Aorta (tissue), 5 donors: ENCODE measurements at regions not wholly inside any gene's neighbourhood (a gene's known extent, or its start where the extent isn't known, plus 50 kb on each side); places are given as distances from the start of the nearest gene placed in this dataset.

Experiments used
- ATAC-seq: fragments of 200-7000 bp; cut with Tn5 transposase; one replicate; pipeline ENCODE4 v1.9.1; 2022; ENCODE audit warnings: moderate library complexity; ENCODE audit not compliant: low FRiP score
- DNase-seq, 2 donors: peaks; one replicate each; pipeline ENCODE4 v3.0.0-alpha.2; 2020
- H3K27ac ChIP-seq, 2 donors: one replicate each; pipeline ENCODE4 v1.5.1; 2013; ENCODE audit warnings: low read length in 2 of 2, mild to moderate bottlenecking in 2 of 2, moderate library complexity in 2 of 2, control low read depth in 1 of 2, inconsistent platforms in 1 of 2, low read depth in 1 of 2
- H3K27me3 ChIP-seq, 2 donors: one replicate each; pipeline ENCODE4 v1.6.1; 2013; ENCODE audit warnings: control low read depth in 1 of 2, low read length in 1 of 2, mild to moderate bottlenecking in 1 of 2, moderate library complexity in 1 of 2; ENCODE audit not compliant: insufficient read depth in 2 of 2, control insufficient read depth in 1 of 2
- H3K36me3 ChIP-seq, 2 donors: one replicate each; pipeline ENCODE4 v1.6.1; 2013; ENCODE audit warnings: control low read depth in 1 of 2, low read length in 1 of 2, mild to moderate bottlenecking in 1 of 2; ENCODE audit not compliant: insufficient read depth in 2 of 2, control insufficient read depth in 1 of 2
- H3K4me1 ChIP-seq, 2 donors: one replicate each; pipeline ENCODE4 v1.6.1; 2013; ENCODE audit warnings: low read length in 2 of 2, control low read depth in 1 of 2, mild to moderate bottlenecking in 1 of 2, moderate library complexity in 1 of 2; ENCODE audit not compliant: insufficient read depth in 2 of 2, control insufficient read depth in 1 of 2
- H3K4me3 ChIP-seq, 2 donors: one replicate each; pipeline ENCODE4 v1.5.1; 2013; ENCODE audit warnings: low read length in 2 of 2, control low read depth in 1 of 2, mild to moderate bottlenecking in 1 of 2
- H3K9me3 ChIP-seq: one replicate; pipeline ENCODE4 v1.6.1; 2013; ENCODE audit warnings: mild to moderate bottlenecking, low read length; ENCODE audit not compliant: control insufficient read depth
- WGBS, 2 donors: extraction: QIAGEN DNeasy Blood & Tissue Kit; methylation state at CpG; one replicate each; pipeline ENCODE4 v1.1.7; 2013; 5-methylcytosine and 5-hydroxymethylcytosine counted together
- intact Hi-C, 2 donors: fragments of 100-400 bp; cut with DNase I; formaldehyde crosslinking; loops; one replicate each; pipeline versions ENCODE4 v1.14.2 to v1.15.0; 2022
- donor health status: healthy with polysubstance abuse.
- donor health status: Bipolar disorder and iron deficiency.
- donor health status: DM: no; HTN: no; CAD: no.
- donor health status: DM: no; HTN: no; CAD: no.
- donor health status: DM: yes; HTN: yes; CAD: no.

DNA sequence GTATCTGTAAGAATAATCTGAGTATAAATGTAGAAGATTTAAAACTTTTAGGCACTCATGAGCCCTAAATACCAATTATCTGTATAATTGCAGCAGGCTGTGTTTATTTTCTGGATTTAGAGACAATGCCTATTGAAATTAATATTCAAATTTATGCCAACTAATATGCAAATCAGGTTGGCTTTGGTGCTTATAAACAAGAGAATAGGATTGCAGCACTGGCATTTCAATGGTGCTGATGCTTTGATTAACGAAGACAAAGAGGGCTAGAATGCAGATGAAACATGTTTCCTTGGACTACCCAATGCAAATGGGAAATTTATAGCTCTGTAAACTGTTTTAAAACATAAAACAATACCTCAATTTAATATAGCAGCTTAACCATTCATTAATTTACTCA lies 70.7 kb upstream of the GATB start:
- intact Hi-C loops: no loop called here
- no peak for ATAC-seq
- Histone ChIP-seq H3K4me3 (no peak overlapping the region), H3K27ac (no peak overlapping the region), H3K9me3 (no peaks in the 10 kb centered on the region), H3K27me3 (no peaks in the 10 kb centered on the region), H3K4me1 (peaks cover 0 to 2% of the 10 kb centered on the region in 2 donors), H3K36me3 (no peaks in the 10 kb centered on the region)
- no peak for DNase-seq
- 71 to 83% methylated on average over 1 of the region's 1 CpG for WGBS, 2 donors

GRCh38 chr4:151830168-151830567 lies 69.4 kb upstream of the GATB start:
- WGBS, 2 donors: 66 to 75% methylated on average over 3 of the region's 3 CpGs
- intact Hi-C loops: no loop called here
- no peaks in the 10 kb centered on the region for H3K36me3 ChIP-seq
- DNase-seq (no peak), ATAC-seq (no peak)
- no peak overlapping the region for H3K27ac ChIP-seq
- H3K9me3 ChIP-seq: no peaks in the 10 kb centered on the region
- no peaks in the 10 kb centered on the region for H3K27me3 ChIP-seq
- no peak overlapping the region for H3K4me3 ChIP-seq
- no peaks in the 10 kb centered on the region for H3K4me1 ChIP-seq

DNA sequence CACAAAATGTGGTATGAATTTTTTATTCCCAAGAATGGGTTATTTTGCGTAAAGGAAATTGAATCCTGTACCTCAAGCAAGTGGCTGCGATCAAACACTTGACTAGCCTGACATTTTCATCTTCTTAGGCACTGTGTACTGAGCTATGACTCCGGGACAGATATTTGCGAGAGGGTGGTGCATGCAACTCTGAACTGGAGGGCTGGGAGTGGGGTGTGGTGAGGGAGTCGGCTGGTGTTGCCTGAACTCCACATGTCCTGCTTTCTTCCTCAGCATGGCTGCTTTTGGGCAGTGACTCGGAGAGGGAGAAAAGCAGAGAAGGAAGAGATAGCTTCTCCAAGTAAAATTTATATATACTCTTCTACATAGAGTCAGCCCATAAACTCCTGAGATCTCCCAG lies 68.5 kb upstream of the GATB start:
- no peak for ATAC-seq
- 88 to 96% methylated on average over 6 of the region's 6 CpGs for WGBS, 2 donors
- H3K4me1 ChIP-seq: no peaks in the 10 kb centered on the region
- DNase-seq: no peak
- intact Hi-C loops: no loop called here
- no peak overlapping the region for H3K27ac ChIP-seq
- H3K9me3 ChIP-seq: no peaks in the 10 kb centered on the region
- no peaks in the 10 kb centered on the region for H3K36me3 ChIP-seq
- no peaks in the 10 kb centered on the region for H3K27me3 ChIP-seq
- no peak overlapping the region for H3K4me3 ChIP-seq

- Histone ChIP-seq H3K4me3 (no peak overlapping the region), H3K4me1 (no peaks in the 10 kb centered on the region), H3K27me3 (no peaks in the 10 kb centered on the region), H3K27ac (no peak overlapping the region), H3K9me3 (no peaks in the 10 kb centered on the region), H3K36me3 (no peaks in the 10 kb centered on the region)
- 76 to 85% methylated on average over 4 of the region's 4 CpGs for WGBS, 2 donors
- no peak for DNase-seq
- intact Hi-C loops: no loop called here
- ATAC-seq: no peak
Measured at GRCh38 chr4:151824656-151825055, 63.8 kb upstream of the GATB start.

DNA sequence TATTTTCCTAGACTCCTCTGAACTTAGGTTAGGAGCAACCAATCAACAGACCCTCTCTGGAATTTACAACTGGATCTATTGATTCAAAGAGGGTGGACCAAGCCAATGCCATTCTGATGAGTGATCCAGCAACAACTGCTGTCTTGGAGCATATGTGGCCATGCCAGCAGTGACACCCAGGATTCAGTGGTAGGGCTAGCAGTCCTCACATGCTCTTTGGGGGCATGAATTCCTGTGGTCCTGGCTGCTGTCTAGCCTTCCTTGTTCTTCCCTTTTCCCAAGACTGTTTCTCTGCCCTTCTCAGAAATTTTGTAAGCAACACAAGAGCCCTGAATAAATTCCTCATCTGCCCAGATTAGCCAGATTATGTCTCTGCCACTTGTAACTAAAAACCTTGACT lies 61.5 kb upstream of the GATB start:
- H3K4me1 ChIP-seq: no peaks in the 10 kb centered on the region
- intact Hi-C loops: no loop called here
- H3K9me3 ChIP-seq: no peaks in the 10 kb centered on the region
- DNase-seq (no peak), ATAC-seq (no peak)
- no peak overlapping the region for H3K4me3 ChIP-seq
- no peaks in the 10 kb centered on the region for H3K36me3 ChIP-seq
- no peak overlapping the region for H3K27ac ChIP-seq
- H3K27me3 ChIP-seq: no peaks in the 10 kb centered on the region

DNA sequence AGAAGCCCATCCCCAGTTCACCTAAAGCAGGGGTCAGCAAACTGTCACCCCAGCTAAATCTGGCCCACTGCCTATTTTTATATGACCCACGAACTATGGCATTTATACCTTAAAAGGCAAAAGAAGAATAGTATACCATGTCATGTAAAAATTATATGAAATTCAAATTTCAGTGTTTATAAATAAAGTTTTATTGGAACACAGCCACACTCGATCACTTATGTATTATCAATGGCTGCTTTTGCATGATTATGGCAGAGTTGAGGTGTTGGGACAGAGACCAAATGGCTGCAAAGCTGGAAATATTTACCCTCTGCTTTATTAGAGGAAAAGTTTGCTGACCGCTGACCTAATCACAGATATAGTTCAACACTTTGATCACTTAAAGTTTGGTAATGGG lies 59.2 kb upstream of the GATB start:
- no peak overlapping the region for H3K4me3 ChIP-seq
- intact Hi-C loops: no loop called here
- 81 to 86% methylated on average over 3 of the region's 3 CpGs for WGBS, 2 donors

DNA sequence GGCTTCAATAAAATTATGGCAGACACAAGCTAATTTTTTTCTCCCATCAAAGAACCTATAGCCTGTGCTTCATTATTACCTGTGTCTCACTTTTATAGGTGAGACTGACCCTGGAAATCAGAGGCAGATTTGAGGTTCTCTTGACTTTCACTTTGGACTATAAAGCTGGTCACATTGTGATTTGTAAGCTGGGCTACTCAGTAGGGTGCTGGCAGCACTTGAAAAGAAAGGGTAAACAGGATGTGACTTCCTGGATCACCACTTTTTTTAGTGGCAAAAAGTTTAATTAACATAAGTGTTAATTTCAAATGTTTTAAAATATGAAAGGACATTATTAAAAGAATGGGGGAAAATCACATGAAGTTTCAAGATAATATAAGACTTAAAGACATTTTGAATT lies 50.6 kb upstream of the GATB start:
- intact Hi-C loops: no loop called here
- Histone ChIP-seq H3K27me3 (no peaks in the 10 kb centered on the region), H3K4me3 (no peak overlapping the region), H3K4me1 (no peaks in the 10 kb centered on the region), H3K27ac (no peak overlapping the region), H3K9me3 (no peaks in the 10 kb centered on the region), H3K36me3 (no peaks in the 10 kb centered on the region)
- ATAC-seq (no peak), DNase-seq (no peak)

More for the DNA sequence above, 59.2 kb upstream of the GATB start:
- no peaks in the 10 kb centered on the region for H3K4me1 ChIP-seq
- H3K27ac ChIP-seq: no peak overlapping the region
- no peaks in the 10 kb centered on the region for H3K9me3 ChIP-seq
- no peaks in the 10 kb centered on the region for H3K27me3 ChIP-seq
- no peak for ATAC-seq
- DNase-seq: no peak
- no peaks in the 10 kb centered on the region for H3K36me3 ChIP-seq
